ENCODE measurements at regions not wholly inside any gene's neighbourhood (a gene's known extent, or its start where the extent isn't known, plus 50 kb on each side); places are given as distances from the start of the nearest gene placed in this dataset.

GRCh38 chr15:75134748-75135147, 66.9 kb upstream of the C15orf39 start:
- no peak for DNase-seq (ENCODE audit: low spot score)

GRCh38 chr15:75136118-75136517, 65.6 kb upstream of the C15orf39 start:
- DNase-seq (ENCODE audit: low spot score) = no peak

GRCh38 chr15:75136758-75137157, 64.9 kb upstream of the C15orf39 start:
- DNase-seq (ENCODE audit: low spot score) = no peak

- no peak for DNase-seq (ENCODE audit: low spot score)
Observed at GRCh38 chr15:75138016-75138999, 63.4 kb upstream of the C15orf39 start.

- DNase-seq (ENCODE audit: low spot score) = no peak
Observed at GRCh38 chr15:75140080-75140879, 61.4 kb upstream of the C15orf39 start.

- no peak for DNase-seq (ENCODE audit: low spot score)
Observed at GRCh38 chr15:75142499-75142898, 59.2 kb upstream of the C15orf39 start.

- DNase-seq (ENCODE audit: low spot score) = no peak
Observed at GRCh38 chr15:75143738-75144334, 57.8 kb upstream of the C15orf39 start.

- DNase-seq (ENCODE audit: low spot score) = no peak
Observed at GRCh38 chr15:75145027-75145841, 56.4 kb upstream of the C15orf39 start.

- no peak for DNase-seq (ENCODE audit: low spot score)
Observed at GRCh38 chr15:75148280-75148679, 53.4 kb upstream of the C15orf39 start.

- no peak for DNase-seq (ENCODE audit: low spot score)
Observed at GRCh38 chr15:75149867-75150709, 51.6 kb upstream of the C15orf39 start.

GRCh38 chr15:75151214-75152128, 50.2 kb upstream of the C15orf39 start:
- DNase-seq (ENCODE audit: low spot score) = no peak

All from globus pallidus (tissue), 1 donor.